ENCODE measurements at regions not wholly inside any gene's neighbourhood (a gene's known extent, or its start where the extent isn't known, plus 50 kb on each side); places are given as distances from the start of the nearest gene placed in this dataset.

- intact Hi-C loops (cut with DNase I) = no loop called here
- H3K27ac ChIP-seq = no peak overlapping the region
Measured at GRCh38 chr14:53536446-53536845, 383.3 kb upstream of the DDHD1 start.

GRCh38 chr14:53534841-53535240 is 381.7 kb upstream of the DDHD1 start:
- TF ChIP-seq CTCF (IDR thresholded peaks at IDR 0.05) = no peak
- no peak for TF ChIP-seq POLR2A (IDR thresholded peaks at IDR 0.05)
- 62% methylated on average over 5 of the region's 6 CpGs for WGBS (ENCODE audit: insufficient coverage, low coverage, low lambda C conversion rate, missing lambda C conversion rate)
- no peak overlapping the region for H3K4me3 ChIP-seq
- no peaks in the 10 kb centered on the region for H3K4me1 ChIP-seq
- no peak overlapping the region for H3K27ac ChIP-seq
- no peaks in the 10 kb centered on the region for H3K27me3 ChIP-seq
- peaks cover 0 to 4% (median 0%) of the 10 kb centered on the region in 4 donors for H3K9me3 ChIP-seq
- DNase-seq = no peak
- no peak for ATAC-seq
- H3K36me3 ChIP-seq = no peaks in the 10 kb centered on the region
- intact Hi-C loops (cut with DNase I) = no loop called here

More at GRCh38 chr14:53536446-53536845, 383.3 kb upstream of the DDHD1 start:
- DNase-seq (no peak), ATAC-seq (no peak)
- 71% methylated on average over 2 of the region's 2 CpGs for WGBS (ENCODE audit: insufficient coverage, low coverage, low lambda C conversion rate, missing lambda C conversion rate)
- H3K9me3 ChIP-seq = peaks cover 0 to 3% (median 0%) of the 10 kb centered on the region in 4 donors
- no peak for TF ChIP-seq POLR2A (IDR thresholded peaks at IDR 0.05)
- no peak for TF ChIP-seq CTCF (IDR thresholded peaks at IDR 0.05)
- H3K27me3 ChIP-seq = no peaks in the 10 kb centered on the region
- no peaks in the 10 kb centered on the region for H3K4me1 ChIP-seq
- H3K36me3 ChIP-seq = no peaks in the 10 kb centered on the region
- H3K4me3 ChIP-seq = no peak overlapping the region

- Histone ChIP-seq H3K9me3 (peaks cover 0 to 4% (median 0%) of the 10 kb centered on the region in 4 donors), H3K36me3 (no peaks in the 10 kb centered on the region), H3K4me3 (no peak overlapping the region), H3K27me3 (no peaks in the 10 kb centered on the region), H3K4me1 (no peaks in the 10 kb centered on the region), H3K27ac (no peak overlapping the region)
- DNase-seq (no peak), ATAC-seq (no peak)
- no peak for TF ChIP-seq CTCF (IDR thresholded peaks at IDR 0.05)
- no peak for TF ChIP-seq POLR2A (IDR thresholded peaks at IDR 0.05)
- intact Hi-C loops (cut with DNase I) = no loop called here
- WGBS (ENCODE audit: insufficient coverage, low coverage, low lambda C conversion rate, missing lambda C conversion rate) = 46% methylated on average over 4 of the region's 4 CpGs
Measured at GRCh38 chr14:53533384-53533970, 380.4 kb upstream of the DDHD1 start.

- TF ChIP-seq POLR2A (IDR thresholded peaks at IDR 0.05) = no peak
- TF ChIP-seq CTCF (IDR thresholded peaks at IDR 0.05) = no peak
- no peak overlapping the region for H3K4me3 ChIP-seq
- no peak overlapping the region for H3K27ac ChIP-seq
- H3K4me1 ChIP-seq = no peaks in the 10 kb centered on the region
- WGBS (ENCODE audit: insufficient coverage, low coverage, low lambda C conversion rate, missing lambda C conversion rate) = 59% methylated on average over 6 of the region's 6 CpGs
- no peak for ATAC-seq
- peaks cover 0 to 4% (median 0%) of the 10 kb centered on the region in 4 donors for H3K9me3 ChIP-seq
- no peaks in the 10 kb centered on the region for H3K36me3 ChIP-seq
- no peak for DNase-seq
- H3K27me3 ChIP-seq = no peaks in the 10 kb centered on the region
- intact Hi-C loops (cut with DNase I) = no loop called here
Measured at GRCh38 chr14:53532853-53533252, 379.7 kb upstream of the DDHD1 start.
